Liver (tissue), 8 donors: ENCODE measurements at regions not wholly inside any gene's neighbourhood (a gene's known extent, or its start where the extent isn't known, plus 50 kb on each side); places are given as distances from the start of the nearest gene placed in this dataset.

Experiments used
- DNase-seq: peaks from one replicate; pipeline ENCODE4 v3.0.0-alpha.2; 2017; ENCODE audit warnings: low spot score
- H3K27ac ChIP-seq, 2 donors: one replicate each; pipeline ENCODE4 v1.7.0; 2013; ENCODE audit warnings: inconsistent platforms in 2 of 2, low read length in 2 of 2, control low read depth in 1 of 2, low read depth in 1 of 2, mild to moderate bottlenecking in 1 of 2
- H3K27me3 ChIP-seq, 4 donors: one replicate each; pipeline versions ENCODE4 v1.6.1 to v1.7.0; 2013; ENCODE audit warnings: low read length in 3 of 4, inconsistent platforms in 1 of 4, mild to moderate bottlenecking in 1 of 4, moderate library complexity in 1 of 4; ENCODE audit not compliant: control insufficient read depth in 4 of 4, insufficient read depth in 4 of 4
- H3K36me3 ChIP-seq, 4 donors: one replicate each; pipeline versions ENCODE4 v1.6.1 to v1.7.0; 2013; ENCODE audit warnings: low read length in 3 of 4, mild to moderate bottlenecking in 3 of 4, low read depth in 1 of 4, moderate library complexity in 1 of 4; ENCODE audit not compliant: control insufficient read depth in 4 of 4, insufficient read depth in 3 of 4
- H3K4me1 ChIP-seq, 4 donors: one replicate each; pipeline versions ENCODE4 v1.6.1 to v1.7.0; 2013; ENCODE audit warnings: low read length in 3 of 4, mild to moderate bottlenecking in 3 of 4, moderate library complexity in 1 of 4; ENCODE audit not compliant: control insufficient read depth in 4 of 4, insufficient read depth in 4 of 4
- H3K4me3 ChIP-seq, 3 donors: one replicate each; pipeline versions ENCODE4 v1.6.1 to v1.7.0; 2013; ENCODE audit warnings: low read length in 3 of 3, control low read depth in 1 of 3, low read depth in 1 of 3, mild to moderate bottlenecking in 1 of 3
- H3K9ac ChIP-seq, 2 donors: one replicate each; pipeline ENCODE4 v1.7.0; 2013; ENCODE audit warnings: low read length in 2 of 2, mild to moderate bottlenecking in 2 of 2, moderate library complexity in 2 of 2, control low read depth in 1 of 2, low read depth in 1 of 2
- H3K9me3 ChIP-seq, 4 donors: one replicate each; pipeline versions ENCODE4 v1.6.1 to v1.7.0; 2013; ENCODE audit warnings: low read length in 3 of 4; ENCODE audit not compliant: control insufficient read depth in 4 of 4
- ATF3 ChIP-seq: IDR thresholded peaks from 2 replicates; pipeline ENCODE4 v1.6.1; 2016; ENCODE audit warnings: antibody characterized with exemption
- CTCF ChIP-seq: fragments of 150-350 bp; IDR thresholded peaks from 2 replicates; pipeline ENCODE4 v1.5.1; 2017; ENCODE audit warnings: improper control_type of control experiment, low read depth, low read length; ENCODE audit not compliant: missing input control
- EGR1 ChIP-seq, 2 donors: IDR thresholded peaks; 2 replicates each; pipeline ENCODE4 v1.6.1; 2016 to 2018; ENCODE audit warnings: antibody characterized with exemption in 2 of 2, low read depth in 2 of 2
- FOXA1 ChIP-seq: IDR thresholded peaks from 2 replicates; pipeline ENCODE4 v1.6.1; 2016; ENCODE audit warnings: antibody characterized with exemption
- FOXA2 ChIP-seq: IDR thresholded peaks from 2 replicates; pipeline ENCODE4 v1.6.1; 2016; ENCODE audit warnings: antibody characterized with exemption
- GABPA ChIP-seq, 2 donors: IDR thresholded peaks in 1 of 2; conservative IDR thresholded peaks in 1 of 2; 2 replicates each; pipeline ENCODE4 v1.6.1; 2016; ENCODE audit warnings: antibody characterized with exemption in 2 of 2, mild to moderate bottlenecking in 1 of 2, moderate library complexity in 1 of 2
- HNF4A ChIP-seq, 2 donors: conservative IDR thresholded peaks; 2 replicates each; pipeline ENCODE4 v1.6.1; 2016; ENCODE audit warnings: antibody characterized with exemption in 2 of 2, mild to moderate bottlenecking in 2 of 2
- HNF4G ChIP-seq: IDR thresholded peaks from 2 replicates; pipeline ENCODE4 v1.6.1; 2016; ENCODE audit warnings: antibody characterized with exemption
- JUND ChIP-seq, 2 donors: IDR thresholded peaks; 2 replicates each; pipeline ENCODE4 v1.6.1; 2016; ENCODE audit warnings: antibody characterized with exemption in 2 of 2
- MAX ChIP-seq: IDR thresholded peaks from 2 replicates; pipeline ENCODE4 v1.6.1; 2016; ENCODE audit warnings: antibody characterized with exemption
- NR2F2 ChIP-seq: IDR thresholded peaks from 2 replicates; pipeline ENCODE4 v1.6.1; 2016; ENCODE audit warnings: antibody characterized with exemption
- RAD21 ChIP-seq, 2 donors: IDR thresholded peaks; 2 replicates each; pipeline ENCODE4 v1.6.1; 2016; ENCODE audit warnings: antibody characterized with exemption in 2 of 2, mild to moderate bottlenecking in 2 of 2
- RXRA ChIP-seq, 2 donors: IDR thresholded peaks; 2 replicates each; pipeline ENCODE4 v1.6.1; 2017 to 2018; ENCODE audit warnings: antibody characterized with exemption in 2 of 2, mild to moderate bottlenecking in 1 of 2
- SP1 ChIP-seq: IDR thresholded peaks from 2 replicates; pipeline ENCODE4 v1.6.1; 2018; ENCODE audit warnings: antibody characterized with exemption, mild to moderate bottlenecking
- TAF1 ChIP-seq: conservative IDR thresholded peaks from 2 replicates; pipeline ENCODE4 v1.6.1; 2016; ENCODE audit warnings: antibody characterized with exemption, mild to moderate bottlenecking
- YY1 ChIP-seq: IDR thresholded peaks from 2 replicates; pipeline ENCODE4 v1.6.1; 2016; ENCODE audit warnings: antibody characterized with exemption, mild to moderate bottlenecking
- ZBTB33 ChIP-seq: IDR thresholded peaks from 2 replicates; pipeline ENCODE4 v1.6.1; 2016; ENCODE audit warnings: antibody characterized with exemption
- whole genome bisulfite sequencing: extraction: QIAGEN DNeasy Blood & Tissue Kit; methylation state at CpG from one replicate; pipeline ENCODE4 v1.1.7; 2013; 5-methylcytosine and 5-hydroxymethylcytosine counted together
- donor health status: healthy.
- donor health status: healthy.
- donor health status: healthy.
- donor health status: healthy.
- donor health status: healthy.

- TF ChIP-seq RXRA (IDR thresholded peaks at IDR 0.05) (no peak), GABPA (IDR thresholded peaks at IDR 0.05 in 1 of 2, conservative IDR thresholded peaks at IDR 0.05 in 1 of 2) (no peak), TAF1 (no peak), EGR1 (IDR thresholded peaks at IDR 0.05; ENCODE audit: low read depth in 2 of 2) (no peak), JUND (IDR thresholded peaks at IDR 0.05) (no peak), FOXA1 (no peak), ATF3 (no peak), FOXA2 (no peak), RAD21 (IDR thresholded peaks at IDR 0.05) (no peak)
- H3K4me1 ChIP-seq: no peaks in the 10 kb centered on the region
- no peak for DNase-seq
- H3K4me3 ChIP-seq: no peak overlapping the region
- no peak overlapping the region for H3K27ac ChIP-seq
- no peaks in the 10 kb centered on the region for H3K27me3 ChIP-seq
- no peak overlapping the region for H3K9ac ChIP-seq
- no peaks in the 10 kb centered on the region for H3K36me3 ChIP-seq
- no peaks in the 10 kb centered on the region for H3K9me3 ChIP-seq
Measured at GRCh38 chr3:162584986-162585385, 1088.4 kb downstream of the OTOL1 start.

GRCh38 chr3:162586591-162586990, 1090.0 kb downstream of the OTOL1 start:
- no peak overlapping the region for H3K9ac ChIP-seq
- H3K4me3 ChIP-seq: no peak overlapping the region
- TF ChIP-seq YY1 (no peak), TAF1 (no peak), FOXA1 (no peak), ATF3 (no peak), CTCF (no peak)
- H3K27me3 ChIP-seq: no peaks in the 10 kb centered on the region
- 44% methylated on average over 4 of the region's 4 CpGs for WGBS
- no peaks in the 10 kb centered on the region for H3K4me1 ChIP-seq
- H3K36me3 ChIP-seq: no peaks in the 10 kb centered on the region
- no peak overlapping the region for H3K27ac ChIP-seq
- no peaks in the 10 kb centered on the region for H3K9me3 ChIP-seq
- no peak for DNase-seq

GRCh38 chr3:162597226-162597625, 1100.6 kb downstream of the OTOL1 start:
- 37% methylated on average over 1 of the region's 1 CpG for WGBS
- Histone ChIP-seq H3K4me3 (no peak overlapping the region), H3K9ac (no peak overlapping the region), H3K27me3 (no peaks in the 10 kb centered on the region), H3K27ac (no peak overlapping the region), H3K9me3 (no peaks in the 10 kb centered on the region), H3K4me1 (no peaks in the 10 kb centered on the region), H3K36me3 (no peaks in the 10 kb centered on the region)
- no peak for DNase-seq
- TF ChIP-seq YY1: no peak
- no peak for TF ChIP-seq RXRA (IDR thresholded peaks at IDR 0.05)
- TF ChIP-seq ATF3: no peak
- no peak for TF ChIP-seq ZBTB33
- no peak for TF ChIP-seq JUND (IDR thresholded peaks at IDR 0.05)
- TF ChIP-seq TAF1: no peak
- no peak for TF ChIP-seq EGR1 (IDR thresholded peaks at IDR 0.05; ENCODE audit: low read depth in 2 of 2)
- TF ChIP-seq MAX: no peak
- no peak for TF ChIP-seq NR2F2
- TF ChIP-seq SP1: no peak
- TF ChIP-seq HNF4A (conservative IDR thresholded peaks at IDR 0.05): no peak
- TF ChIP-seq RAD21 (IDR thresholded peaks at IDR 0.05): no peak
- no peak for TF ChIP-seq HNF4G
- no peak for TF ChIP-seq CTCF
- TF ChIP-seq FOXA2: no peak
